GM18499 (cell line): ENCODE measurements at regions not wholly inside any gene's neighbourhood (a gene's known extent, or its start where the extent isn't known, plus 50 kb on each side); places are given as distances from the start of the nearest gene placed in this dataset.
"Not testable (repeated sequence)": the region's sequence is repeated elsewhere in the genome, so short reads cannot be mapped to it uniquely, and the experiment has no call there.

Experiments
- ATAC-seq: cut with Tn5 transposase; IDR thresholded peaks from one replicate; pipeline ENCODE4 v1.9.1; 2021; ENCODE audit warnings: moderate number of reproducible peaks; ENCODE audit not compliant: insufficient read depth, unreplicated experiment

DNA sequence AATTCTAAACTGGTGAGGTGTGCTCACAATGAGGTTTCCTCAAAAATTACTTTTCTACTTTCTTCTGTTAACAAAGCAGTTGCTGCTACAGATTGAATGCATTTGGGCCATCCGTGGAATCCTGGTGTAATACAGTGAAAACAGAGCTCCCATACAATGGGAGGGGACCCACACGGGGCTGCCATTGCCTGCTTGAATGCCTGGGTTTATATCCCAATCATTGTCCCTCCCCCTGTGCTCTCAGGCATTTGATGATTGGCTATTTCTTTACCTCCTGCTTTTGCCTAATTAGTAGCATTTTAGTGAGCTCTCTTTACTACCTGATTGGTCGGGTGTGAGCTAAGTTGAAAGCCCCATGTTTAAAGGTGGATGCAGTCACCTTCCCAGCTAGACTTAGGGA, 52.9 kb upstream of the CSF1 start:
- ATAC-seq = not testable (repeated sequence)

- ATAC-seq = not testable (repeated sequence)
These were observed 54.7 kb upstream of the CSF1 start for GRCh38 chr1:109855986-109856385.

DNA sequence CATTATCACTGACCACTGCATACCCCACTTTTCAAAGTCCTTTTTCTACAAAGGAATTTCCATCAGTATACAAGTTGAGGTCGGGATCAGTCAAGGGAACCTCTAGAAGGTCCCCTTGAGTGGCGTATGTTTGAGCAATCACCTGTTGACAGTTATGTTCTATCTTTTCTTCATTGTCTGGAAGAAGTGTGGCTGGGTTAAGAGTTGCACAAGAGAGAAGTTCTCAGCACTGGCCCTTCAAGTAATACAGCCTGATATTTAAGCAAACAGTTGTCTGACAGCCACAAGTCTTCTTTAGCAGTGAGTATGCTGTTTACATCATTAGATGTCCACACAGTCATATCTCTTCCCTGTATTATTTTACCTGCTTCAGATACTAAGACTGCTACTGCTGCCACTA, 56.7 kb upstream of the CSF1 start:
- ATAC-seq = not testable (repeated sequence)

DNA sequence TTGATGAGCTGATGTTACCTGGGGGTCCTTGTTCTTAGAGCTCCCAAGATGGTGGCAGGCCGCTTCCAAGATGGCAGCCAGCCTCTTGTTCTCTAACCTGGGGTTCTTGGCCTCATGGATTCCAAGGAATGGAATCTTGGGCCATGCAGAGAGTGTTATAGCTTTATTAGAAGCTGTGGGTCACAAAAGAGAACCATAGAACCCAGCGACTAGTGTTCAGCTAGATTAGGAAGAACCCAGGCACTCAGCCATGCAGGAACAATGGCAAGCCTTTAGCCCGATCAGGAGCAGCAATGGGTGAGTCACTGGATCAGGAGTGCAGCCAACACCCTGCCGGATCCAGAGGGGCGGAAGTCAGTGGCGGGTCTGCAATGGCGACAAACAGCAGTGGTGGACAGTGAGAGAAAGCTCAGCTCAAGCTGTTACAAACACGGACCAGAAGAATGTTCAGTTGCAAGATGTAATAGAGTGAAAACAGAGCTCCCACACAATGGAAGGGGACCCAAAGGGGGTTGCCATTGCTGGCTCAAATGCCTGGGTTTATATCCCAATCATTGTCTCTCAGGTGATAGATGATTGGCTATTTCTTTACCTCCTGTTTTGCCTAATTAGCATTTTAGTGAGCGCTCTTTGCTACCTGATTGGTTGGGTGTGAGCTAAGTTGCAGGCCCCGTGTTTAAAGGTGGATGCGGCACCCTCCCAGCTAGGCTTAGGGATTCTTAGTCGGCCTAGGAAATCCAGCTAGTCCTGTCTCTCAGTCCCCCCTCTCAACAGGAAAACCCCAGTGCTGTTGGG, 58.2 kb upstream of the CSF1 start:
- not testable (repeated sequence) for ATAC-seq

DNA sequence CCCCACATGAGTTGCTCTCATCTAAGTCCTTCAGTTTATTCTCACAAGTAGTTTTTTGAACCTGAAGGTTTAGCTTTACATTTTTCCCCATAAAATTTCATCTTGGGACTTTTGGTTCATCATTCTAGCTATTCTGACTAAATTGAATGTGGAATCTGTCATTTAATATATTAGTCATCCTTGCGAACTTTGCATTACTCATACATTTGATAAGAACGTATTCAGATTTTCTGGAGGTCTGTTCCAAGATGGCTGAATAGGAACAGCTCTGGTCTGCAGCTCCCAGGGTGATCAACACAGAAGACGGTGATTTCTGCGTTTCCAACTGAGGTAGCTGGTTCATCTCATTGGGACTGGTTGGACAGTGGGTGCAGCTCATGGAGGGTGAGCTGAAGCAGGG, 59.8 kb upstream of the CSF1 start:
- no peak for ATAC-seq

- no peak for ATAC-seq
These were observed 60.5 kb upstream of the CSF1 start for GRCh38 chr1:109850194-109850593.

DNA sequence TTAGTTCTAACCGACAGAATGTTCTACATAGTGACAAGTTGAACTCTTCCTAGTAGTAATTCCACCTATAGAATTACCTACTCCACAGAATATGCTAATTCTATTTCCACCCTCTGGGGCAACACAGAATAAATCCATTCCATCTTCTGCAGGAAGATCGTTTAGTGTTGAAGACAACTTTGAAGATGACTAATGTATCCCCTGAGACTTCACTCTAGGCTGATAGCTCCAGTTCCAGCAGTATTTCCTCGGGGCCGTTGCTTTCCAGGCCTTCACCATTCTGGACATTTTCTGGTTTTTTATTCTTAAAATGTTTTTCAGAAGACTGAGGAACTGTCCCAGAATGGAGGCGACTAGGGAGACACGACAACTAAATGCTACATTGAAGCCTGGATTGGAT, 61.0 kb upstream of the CSF1 start:
- no peak for ATAC-seq

DNA sequence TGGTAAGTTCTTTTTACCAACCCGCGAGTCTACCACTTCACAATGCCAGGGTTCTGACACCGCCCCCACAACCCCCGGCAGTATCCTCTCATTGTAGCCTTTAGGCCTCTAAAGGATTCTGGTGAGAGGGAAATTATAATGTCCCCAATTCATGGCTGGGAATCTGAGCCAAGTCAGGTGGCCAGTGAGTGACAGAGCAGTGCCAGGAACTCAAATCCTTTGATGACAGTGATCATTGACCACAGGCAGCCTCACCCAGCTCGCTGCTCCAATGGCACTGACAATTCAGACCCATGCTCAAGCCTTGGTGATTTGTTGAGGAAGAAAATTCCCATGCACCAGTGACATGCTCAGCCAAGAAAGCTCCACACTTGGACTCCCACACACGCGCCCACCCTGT, 63.4 kb upstream of the CSF1 start:
- no peak for ATAC-seq

- ATAC-seq = no peak
These were observed 63.8 kb upstream of the CSF1 start for GRCh38 chr1:109846846-109847245.

DNA sequence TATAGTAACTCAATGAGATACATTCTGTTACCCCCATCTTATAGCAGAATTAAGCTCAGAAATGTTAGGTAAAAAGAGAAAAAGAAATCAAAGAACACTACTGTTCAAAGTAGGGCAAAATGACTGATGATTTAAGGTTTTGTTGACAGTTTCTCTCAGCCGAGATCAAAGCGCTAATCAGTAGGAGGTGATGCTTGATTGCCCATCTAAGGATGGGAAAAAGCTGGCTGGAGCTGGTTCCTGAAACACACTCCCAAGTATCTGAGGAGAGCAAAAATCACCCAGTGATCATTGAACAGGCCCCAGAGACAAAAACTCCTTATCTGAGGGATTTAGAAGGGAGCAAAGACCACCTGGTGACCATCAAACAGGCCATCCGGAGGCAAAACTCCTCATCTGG, 64.5 kb upstream of the CSF1 start:
- no peak for ATAC-seq

DNA sequence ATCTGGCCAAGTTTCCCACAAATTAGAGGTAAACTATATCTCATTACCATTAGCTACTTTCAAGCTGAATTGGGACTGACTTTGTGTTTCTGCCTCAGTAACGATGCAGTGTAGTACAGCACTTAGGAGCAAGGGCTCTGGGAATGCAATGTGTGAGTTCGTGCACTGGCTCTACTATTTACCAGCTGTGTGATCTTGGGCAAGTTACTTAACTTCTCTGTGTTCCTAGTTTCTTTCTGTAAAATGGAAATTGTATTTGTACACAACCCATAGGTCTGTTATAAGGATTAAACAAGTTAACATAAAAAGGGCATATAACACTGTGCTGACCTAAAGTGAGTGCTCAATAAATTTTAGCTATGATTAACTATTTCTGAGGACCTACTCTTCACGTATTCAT, 65.0 kb upstream of the CSF1 start:
- ATAC-seq = no peak

- ATAC-seq = no peak
These were observed 66.0 kb upstream of the CSF1 start for GRCh38 chr1:109844609-109845008.

DNA sequence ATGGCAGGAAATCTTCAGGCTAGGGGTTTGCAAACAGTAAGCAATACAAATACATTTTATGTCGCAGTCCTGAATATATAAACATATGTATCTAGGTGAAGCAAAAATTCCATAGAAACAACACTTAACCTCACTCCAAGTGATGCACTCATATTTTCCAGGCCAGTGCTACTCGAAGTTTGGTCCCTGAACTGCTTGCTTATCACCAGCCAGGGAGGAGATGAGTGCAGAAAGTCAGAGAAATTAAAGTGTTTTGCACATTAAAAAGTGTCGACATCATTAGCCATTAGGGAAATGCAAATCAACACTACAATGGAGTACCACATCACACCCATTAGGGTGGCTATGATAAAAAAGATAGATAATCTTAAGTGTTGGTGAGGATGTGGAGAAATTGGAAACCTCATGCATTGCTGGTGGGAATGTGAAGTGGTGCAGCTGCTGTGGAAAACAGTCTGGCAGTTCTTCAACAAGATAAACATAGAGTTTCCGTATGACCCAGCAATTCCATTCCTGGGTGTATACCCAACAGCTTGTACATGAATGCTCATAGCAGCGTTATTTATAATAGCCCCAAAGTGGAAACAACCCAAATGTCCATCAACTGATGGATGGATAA, 70.5 kb upstream of the CSF1 start:
- ATAC-seq = no peak

- ATAC-seq = not testable (repeated sequence)
These were observed 71.4 kb upstream of the CSF1 start for GRCh38 chr1:109839276-109839675.

GRCh38 chr1:109838838-109839240, 71.8 kb upstream of the CSF1 start:
- no peak for ATAC-seq

GRCh38 chr1:109837852-109838570, 72.6 kb upstream of the CSF1 start:
- ATAC-seq = no peak

GRCh38 chr1:109835645-109836044, 71.9 kb upstream of the EPS8L3 start:
- ATAC-seq = not testable (repeated sequence)

GRCh38 chr1:109834951-109835350, 71.2 kb upstream of the EPS8L3 start:
- ATAC-seq = no peak

- ATAC-seq = no peak
These were observed 69.2 kb upstream of the EPS8L3 start for GRCh38 chr1:109832945-109833344.

GRCh38 chr1:109828756-109829505, 65.2 kb upstream of the EPS8L3 start:
- ATAC-seq = no peak

DNA sequence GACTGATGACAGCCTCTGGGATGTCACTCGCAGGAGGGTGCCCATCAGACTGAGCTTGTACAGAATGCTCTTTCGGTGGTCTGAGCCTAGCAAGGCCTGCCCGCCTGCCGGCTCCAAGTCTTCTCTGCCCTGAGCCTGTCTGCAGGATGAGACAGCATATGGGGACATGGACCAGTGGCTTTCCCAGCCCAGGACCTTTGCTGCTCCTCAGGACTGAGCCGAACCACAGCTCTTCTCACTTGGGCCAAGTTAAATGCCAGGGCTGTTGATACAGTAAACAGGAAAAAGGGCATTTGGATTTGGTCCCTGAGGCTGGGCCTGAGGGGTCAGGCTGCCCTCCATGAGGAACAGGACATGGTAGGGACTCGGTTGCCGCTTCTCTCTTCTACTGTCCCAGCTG, 64.3 kb upstream of the EPS8L3 start:
- no peak for ATAC-seq
